ENCODE measurements at regions not wholly inside any gene's neighbourhood (a gene's known extent, or its start where the extent isn't known, plus 50 kb on each side); places are given as distances from the start of the nearest gene placed in this dataset.

- TF ChIP-seq CHD1 (IDR thresholded peaks at IDR 0.05; ENCODE audit: low read depth, low read length) (no peak), RBBP5 (IDR thresholded peaks at IDR 0.05; ENCODE audit: borderline replicate concordance, low read depth, low read length) (no peak), ATF3 (IDR thresholded peaks at IDR 0.05; ENCODE audit: insufficient read depth, low read depth, low read length) (no peak), RXRA (IDR thresholded peaks at IDR 0.05; ENCODE audit: insufficient read depth, low read depth, low read length) (no peak), NANOG (IDR thresholded peaks at IDR 0.05; ENCODE audit: insufficient read depth, low read depth, low read length, poor library complexity, severe bottlenecking) (no peak), CHD2 (IDR thresholded peaks at IDR 0.05; ENCODE audit: low read length) (no peak), BRCA1 (IDR thresholded peaks at IDR 0.05; ENCODE audit: low read depth, low read length) (no peak), CTBP2 (IDR thresholded peaks at IDR 0.05; ENCODE audit: borderline replicate concordance, insufficient read depth, insufficient read length, low read length) (no peak)
- no peak for FAIRE-seq
Observed at GRCh38 chr5:128007939-128008338, 75.6 kb upstream of the SLC12A2 start.

More at GRCh38 chr5:128007939-128008338, 75.6 kb upstream of the SLC12A2 start:
- H3K27me3 ChIP-seq (replicated peaks in 1 of 4; ENCODE audit: control insufficient read depth in 3 of 4, extremely low read depth in 1 of 4, insufficient read depth in 3 of 4, low read length in 3 of 4), result no peaks in the 10 kb centered on the region
- no peaks in the 10 kb centered on the region for H4K20me1 ChIP-seq (replicated peaks in 1 of 2; ENCODE audit: control insufficient read depth in 1 of 2, insufficient read depth in 2 of 2, low read length in 2 of 2)
- no peak overlapping the region for H2BK5ac ChIP-seq (ENCODE audit: low read depth, low read length)
- H3K4me3 ChIP-seq (ENCODE audit: extremely low read depth in 1 of 4, insufficient read depth in 2 of 4, low read depth in 3 of 4, low read length in 4 of 4), result no peak overlapping the region
- H3K9ac ChIP-seq (replicated peaks in 1 of 4; ENCODE audit: extremely low read depth in 1 of 4, low read depth in 3 of 4, low read length in 3 of 4), result no peak overlapping the region
- POLR2A ChIA-PET (ENCODE audit: partially characterized antibody), result interaction anchor here (0.6 to 0.7 kb wide), 2 partner anchors 18 to 65 kb away, joined by 3 to 4 read pairs; no protein-coding TSS in a partner anchor
- H3K23me2 ChIP-seq (ENCODE audit: low read depth, low read length), result no peaks in the 10 kb centered on the region
- H3K9me3 ChIP-seq (ENCODE audit: insufficient read depth in 2 of 2, low read depth in 1 of 2, low read length in 1 of 2), result no peaks in the 10 kb centered on the region
- peaks cover 0 to 3% (median 0%) of the 10 kb centered on the region in 4 experiments; a peak in 1 of 7 replicates for H3K4me1 ChIP-seq (replicated peaks in 1 of 4; ENCODE audit: control insufficient read depth in 3 of 4, insufficient read depth in 4 of 4, low read length in 3 of 4)
- no peak overlapping the region for H4K91ac ChIP-seq (replicated peaks; ENCODE audit: insufficient read length, low read length)
- no peak overlapping the region for H3K27ac ChIP-seq (ENCODE audit: low read depth, low read length)
- H3K4me2 ChIP-seq (ENCODE audit: insufficient read depth in 1 of 2, low read depth in 2 of 2, low read length in 2 of 2), result no peak overlapping the region
- H3K14ac ChIP-seq (ENCODE audit: insufficient read length), result no peak overlapping the region
- no peaks in the 10 kb centered on the region for H3K79me2 ChIP-seq (ENCODE audit: control insufficient read depth in 1 of 2, insufficient read depth in 2 of 2, low read length in 2 of 2)
- H3K79me1 ChIP-seq (ENCODE audit: low read depth, low read length), result no peaks in the 10 kb centered on the region
- no peak overlapping the region for H2BK20ac ChIP-seq (ENCODE audit: low read length)
- 82% methylated on average over 2 of the region's 2 CpGs; no CpG with 5 or more reads in 1 of the 2 experiments for WGBS, 2 experiments (ENCODE audit: extremely low coverage in 1 of 2, insufficient coverage in 1 of 2, insufficient read length in 1 of 2, insufficient replicate concordance in 2 of 2, low coverage in 1 of 2, low lambda C conversion rate in 2 of 2, missing lambda C conversion rate in 1 of 2)
- no peak overlapping the region for H3K4ac ChIP-seq (replicated peaks; ENCODE audit: insufficient read length, low read depth, low read length)
- H2BK12ac ChIP-seq (ENCODE audit: low read depth, low read length), result no peak overlapping the region
- H3K23ac ChIP-seq (ENCODE audit: insufficient read length), result no peak overlapping the region
- no peaks in the 10 kb centered on the region for H3K36me3 ChIP-seq (ENCODE audit: control insufficient read depth in 2 of 4, insufficient read depth in 4 of 4, low read length in 3 of 4)
- no peak overlapping the region for H3K56ac ChIP-seq (replicated peaks; ENCODE audit: insufficient read length, low read depth, low read length)
- no peak overlapping the region for H3K18ac ChIP-seq (ENCODE audit: extremely low read depth, low read length)
- CTCF ChIA-PET (ENCODE audit: partially characterized antibody), result interaction anchor here (1.0 to 1.7 kb wide), 3 partner anchors 11 to 130 kb away, joined by 3 read pairs; no protein-coding TSS in a partner anchor
- DNase-seq (ENCODE audit: low read depth in 1 of 2, low spot score in 2 of 2), result no peak
- no peak overlapping the region for H2AK5ac ChIP-seq (ENCODE audit: low read depth, low read length)
- no peak overlapping the region for H4K8ac ChIP-seq (ENCODE audit: extremely low read depth, insufficient read depth, low read length)
- H2AFZ ChIP-seq (ENCODE audit: low read length), result no peak overlapping the region
- H2BK120ac ChIP-seq (replicated peaks; ENCODE audit: low read depth, low read length), result no peak overlapping the region
- H4K5ac ChIP-seq (ENCODE audit: insufficient read length, low read depth, low read length), result no peak overlapping the region
- H2BK15ac ChIP-seq (ENCODE audit: low read length), result no peak overlapping the region
